HAP-1 (cell line): ENCODE measurements at regions not wholly inside any gene's neighbourhood (a gene's known extent, or its start where the extent isn't known, plus 50 kb on each side); places are given as distances from the start of the nearest gene placed in this dataset.

Experiments
- DNase-seq, 2 experiments: peaks; one replicate each; pipeline ENCODE4 v3.0.0-alpha.2; 2016 to 2020; ENCODE audit warnings: low spot score in 2 of 2
- H3K27me3 ChIP-seq: fragments of 250-450 bp; sonication (Bioruptor Pico); 2 replicates; pipeline ENCODE4 v1.5.1; 2020; ENCODE audit warnings: low read depth, mild to moderate bottlenecking, moderate library complexity
- H3K36me3 ChIP-seq: fragments of 250-450 bp; sonication (Bioruptor Pico); replicated peaks from 2 replicates; pipeline ENCODE4 v1.5.1; 2020; ENCODE audit warnings: mild to moderate bottlenecking
- H3K4me1 ChIP-seq: fragments of 250-450 bp; sonication (Bioruptor Pico); 2 replicates; pipeline ENCODE4 v1.5.1; 2020; ENCODE audit warnings: mild to moderate bottlenecking
- H3K4me3 ChIP-seq: fragments of 250-450 bp; sonication (Bioruptor Pico); 2 replicates; pipeline ENCODE4 v1.5.1; 2020; ENCODE audit warnings: mild to moderate bottlenecking, moderate library complexity
- H3K9me3 ChIP-seq: fragments of 250-450 bp; sonication (Bioruptor Pico); 2 replicates; pipeline ENCODE4 v1.5.1; 2020; ENCODE audit warnings: mild to moderate bottlenecking, moderate library complexity
- in situ Hi-C: fragments of 300-500 bp; cut with MboI; formaldehyde crosslinking; loops from 3 replicates; pipeline ENCODE4 v1.14.3; 2020; ENCODE audit warnings: low sequenced_read_pairs, inconsistent platforms, mixed read lengths

DNA sequence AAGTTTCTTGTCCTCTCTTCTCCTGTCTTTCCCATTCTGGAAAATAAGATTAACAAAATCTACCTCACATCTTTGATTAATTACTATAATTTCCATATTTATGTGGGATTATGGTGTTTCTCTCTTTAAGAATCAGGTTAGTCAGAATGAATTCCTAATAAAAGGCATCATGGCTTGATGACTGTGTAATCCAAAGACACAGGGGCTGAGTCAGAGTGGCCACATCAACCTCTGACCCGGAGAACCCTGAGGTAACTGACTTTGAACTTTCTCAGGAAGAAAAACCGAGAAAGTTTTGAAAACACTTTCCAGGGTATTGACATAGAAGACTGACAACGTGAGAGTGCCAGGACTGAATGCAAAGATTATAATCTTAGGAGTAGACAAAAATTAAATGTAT is 170.3 kb upstream of the MCTP2 start:
- in situ Hi-C loops: no loop called here
- Histone ChIP-seq H3K4me1 (no peaks in the 10 kb centered on the region), H3K36me3 (no peaks in the 10 kb centered on the region), H3K27me3 (no peaks in the 10 kb centered on the region), H3K9me3 (no peaks in the 10 kb centered on the region; the same call in 1 of the 2 replicates), H3K4me3 (no peak overlapping the region)
- DNase-seq: no peak

DNA sequence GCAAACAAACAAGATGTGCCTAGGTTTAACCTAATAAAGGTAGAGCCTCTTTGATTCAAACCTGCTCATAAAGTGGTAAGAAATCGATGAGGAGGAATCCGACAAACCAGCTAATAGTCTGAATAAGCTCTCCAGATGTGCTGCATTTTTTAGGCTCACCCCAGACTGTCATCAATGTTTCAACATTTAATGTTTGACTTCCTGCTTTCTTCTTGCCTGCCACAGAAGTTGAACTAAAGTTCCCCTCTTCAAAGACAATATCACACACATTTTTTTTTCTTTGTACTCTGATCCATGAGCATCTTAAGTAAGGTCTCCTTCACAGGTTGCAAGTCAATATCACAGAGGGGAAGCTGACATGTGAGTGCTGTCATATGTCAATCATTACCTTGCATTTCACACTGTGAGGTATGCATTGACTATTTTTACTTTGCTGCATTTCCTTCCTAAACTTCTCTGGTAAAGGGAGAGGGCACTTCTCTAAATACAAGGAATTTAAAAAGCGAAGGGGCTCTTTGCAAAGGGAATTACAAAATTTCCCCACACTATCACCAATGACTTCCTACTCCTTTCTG is 172.3 kb upstream of the MCTP2 start:
- DNase-seq: no peak
- no peaks in the 10 kb centered on the region for H3K36me3 ChIP-seq
- H3K9me3 ChIP-seq: no peaks in the 10 kb centered on the region; the same call in 1 of the 2 replicates
- no peaks in the 10 kb centered on the region for H3K4me1 ChIP-seq
- in situ Hi-C loops: no loop called here
- no peaks in the 10 kb centered on the region for H3K27me3 ChIP-seq
- H3K4me3 ChIP-seq: no peak overlapping the region

DNA sequence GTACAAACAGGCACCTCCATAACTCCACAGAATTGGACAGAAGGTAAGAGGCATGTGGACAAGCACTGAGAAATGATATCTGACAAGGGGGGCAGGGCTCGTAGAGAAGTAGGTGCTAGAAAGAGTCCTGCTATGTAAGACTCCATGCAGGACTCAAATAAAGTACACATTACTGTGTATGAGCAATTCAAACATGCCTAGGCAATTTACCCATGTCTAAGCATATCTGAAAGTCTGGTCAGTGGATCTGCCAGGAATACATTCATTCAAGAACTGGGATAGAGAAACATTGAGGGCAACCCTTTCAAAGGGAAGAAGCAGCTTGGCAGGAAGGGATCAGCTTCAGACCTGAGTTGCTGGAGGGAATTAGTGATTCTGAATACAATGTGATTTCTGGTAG is 174.1 kb upstream of the MCTP2 start:
- Histone ChIP-seq H3K27me3 (no peaks in the 10 kb centered on the region), H3K36me3 (no peaks in the 10 kb centered on the region), H3K9me3 (no peaks in the 10 kb centered on the region), H3K4me1 (no peaks in the 10 kb centered on the region), H3K4me3 (no peak overlapping the region)
- DNase-seq: no peak
- in situ Hi-C loops: no loop called here

DNA sequence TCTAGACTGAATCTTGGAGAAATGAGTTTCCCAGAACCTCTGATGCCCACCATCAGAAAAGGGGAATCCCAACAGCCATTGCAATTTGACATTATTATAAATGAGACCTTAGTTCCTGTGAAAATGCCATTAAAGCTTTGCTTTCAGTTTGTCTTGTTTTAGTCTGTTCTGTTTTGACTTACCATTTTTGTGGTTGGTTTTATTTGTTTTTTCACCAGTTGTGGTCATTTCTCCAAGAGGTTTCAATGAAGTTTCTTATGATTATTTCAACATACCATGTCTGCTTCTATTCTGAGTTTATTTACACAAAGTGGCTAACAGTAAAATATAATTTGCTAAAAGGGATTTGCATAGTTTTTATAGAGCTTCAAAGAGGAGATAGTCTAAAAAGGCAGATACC is 175.0 kb upstream of the MCTP2 start:
- H3K4me3 ChIP-seq: no peak overlapping the region
- H3K36me3 ChIP-seq: no peaks in the 10 kb centered on the region
- no peak for DNase-seq
- H3K9me3 ChIP-seq: no peaks in the 10 kb centered on the region
- in situ Hi-C loops: no loop called here
- H3K4me1 ChIP-seq: no peaks in the 10 kb centered on the region
- no peaks in the 10 kb centered on the region for H3K27me3 ChIP-seq

DNA sequence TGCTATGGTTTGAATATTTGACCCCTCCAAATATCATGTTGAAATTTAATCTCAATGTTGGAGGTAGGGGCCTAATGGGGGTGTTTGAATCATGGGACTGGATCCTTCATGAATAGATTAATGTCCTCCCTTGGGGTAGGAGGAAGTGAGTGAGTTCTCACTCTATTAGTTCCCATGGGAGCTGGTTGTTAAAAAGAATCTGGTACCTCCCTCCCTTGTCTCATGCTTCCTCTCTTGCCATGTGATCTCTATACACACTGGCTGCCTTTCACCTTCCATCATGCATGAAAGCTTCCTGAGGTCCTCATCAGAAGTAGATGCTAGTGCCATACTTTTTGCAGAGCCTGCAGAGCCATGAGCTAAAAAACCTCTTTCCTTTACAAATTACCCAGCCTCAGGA is 177.7 kb upstream of the MCTP2 start:
- Histone ChIP-seq H3K4me1 (no peaks in the 10 kb centered on the region), H3K27me3 (no peaks in the 10 kb centered on the region), H3K9me3 (no peaks in the 10 kb centered on the region), H3K4me3 (no peak overlapping the region), H3K36me3 (no peaks in the 10 kb centered on the region)
- in situ Hi-C loops: no loop called here
- DNase-seq: no peak

DNA sequence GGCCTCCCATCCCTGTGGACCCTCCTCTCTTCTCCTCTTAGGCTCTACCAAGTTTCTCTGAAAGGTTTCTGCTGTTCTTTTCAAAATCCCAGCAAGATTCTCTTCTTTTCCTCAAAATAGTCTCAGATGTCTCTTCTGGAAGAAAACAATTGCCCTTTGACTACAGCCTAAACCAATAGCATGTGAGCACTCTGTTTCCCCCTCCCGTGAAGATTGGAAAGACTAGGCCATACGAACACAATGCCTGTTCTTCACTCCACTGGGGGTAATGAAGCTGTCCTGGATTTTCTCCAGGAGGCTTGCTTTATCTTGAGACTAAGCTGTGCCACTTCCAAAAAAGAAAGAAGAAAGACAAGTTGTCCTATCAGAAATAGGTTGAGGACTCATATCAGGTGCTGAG is 178.7 kb upstream of the MCTP2 start:
- no peaks in the 10 kb centered on the region for H3K4me1 ChIP-seq
- no peaks in the 10 kb centered on the region for H3K9me3 ChIP-seq
- in situ Hi-C loops: no loop called here
- H3K27me3 ChIP-seq: no peaks in the 10 kb centered on the region
- no peak for DNase-seq
- H3K4me3 ChIP-seq: no peak overlapping the region
- no peaks in the 10 kb centered on the region for H3K36me3 ChIP-seq

DNA sequence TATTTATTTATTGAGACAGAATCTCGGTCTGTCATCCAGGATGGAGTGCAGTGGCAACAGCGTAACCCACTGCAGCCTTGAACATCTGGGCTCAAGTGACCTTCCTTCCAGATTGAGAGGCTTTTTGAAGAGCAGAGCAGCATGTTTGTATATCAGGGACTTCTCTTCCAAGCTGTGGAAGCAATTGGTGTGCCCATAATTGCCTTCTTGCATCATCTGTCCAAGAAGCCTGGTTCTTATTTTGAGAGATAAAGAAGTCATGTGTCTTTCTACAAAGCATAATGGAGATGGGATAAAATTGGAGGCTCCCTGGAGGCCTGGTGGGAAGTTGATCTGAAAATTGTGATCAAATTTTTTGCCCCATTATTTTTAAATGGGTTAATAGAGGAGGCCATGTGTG is 183.8 kb upstream of the MCTP2 start:
- no peaks in the 10 kb centered on the region for H3K4me1 ChIP-seq
- no peak for DNase-seq
- no peaks in the 10 kb centered on the region for H3K9me3 ChIP-seq
- no peaks in the 10 kb centered on the region for H3K27me3 ChIP-seq
- no peaks in the 10 kb centered on the region for H3K36me3 ChIP-seq
- no peak overlapping the region for H3K4me3 ChIP-seq
- in situ Hi-C loops: no loop called here

DNA sequence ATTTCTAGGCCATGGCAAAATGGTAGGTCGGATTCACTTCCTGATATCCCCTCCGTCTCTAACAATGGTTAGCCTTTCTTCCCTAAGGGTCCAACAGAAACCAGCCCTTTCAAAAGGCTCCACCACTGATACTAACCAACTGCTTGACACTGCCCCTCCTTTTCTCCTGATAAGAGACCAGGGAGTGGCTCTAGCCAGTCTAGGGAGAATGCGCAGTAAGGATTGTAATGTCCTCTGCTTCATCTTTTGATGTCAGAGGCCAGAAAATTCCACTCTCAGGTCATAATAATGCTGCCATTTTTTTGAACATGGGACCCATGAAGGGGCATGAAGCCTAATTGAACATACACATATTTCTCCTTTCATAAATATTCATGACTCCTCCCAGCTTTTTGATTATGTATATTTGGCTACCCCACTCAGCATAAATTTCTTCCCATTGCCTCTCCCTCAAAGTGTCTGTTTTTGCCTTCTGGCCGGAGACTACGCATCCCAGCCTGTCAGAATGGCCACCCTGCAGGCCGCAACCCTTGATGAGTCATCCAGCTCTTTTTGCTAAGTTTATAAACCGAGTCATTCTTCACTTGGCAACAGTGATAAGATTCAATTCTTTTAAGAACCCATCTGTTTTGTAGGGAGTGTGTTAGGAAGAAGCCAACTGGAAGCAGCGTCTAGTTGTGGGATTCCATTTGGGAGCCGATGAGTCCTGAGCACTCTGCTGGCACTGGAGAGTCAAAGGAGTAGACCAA is 189.0 kb upstream of the MCTP2 start:
- no peaks in the 10 kb centered on the region for H3K4me1 ChIP-seq
- DNase-seq: no peak
- no peaks in the 10 kb centered on the region for H3K27me3 ChIP-seq
- in situ Hi-C loops: no loop called here
- no peaks in the 10 kb centered on the region for H3K9me3 ChIP-seq
- H3K4me3 ChIP-seq: no peak overlapping the region
- no peaks in the 10 kb centered on the region for H3K36me3 ChIP-seq

DNA sequence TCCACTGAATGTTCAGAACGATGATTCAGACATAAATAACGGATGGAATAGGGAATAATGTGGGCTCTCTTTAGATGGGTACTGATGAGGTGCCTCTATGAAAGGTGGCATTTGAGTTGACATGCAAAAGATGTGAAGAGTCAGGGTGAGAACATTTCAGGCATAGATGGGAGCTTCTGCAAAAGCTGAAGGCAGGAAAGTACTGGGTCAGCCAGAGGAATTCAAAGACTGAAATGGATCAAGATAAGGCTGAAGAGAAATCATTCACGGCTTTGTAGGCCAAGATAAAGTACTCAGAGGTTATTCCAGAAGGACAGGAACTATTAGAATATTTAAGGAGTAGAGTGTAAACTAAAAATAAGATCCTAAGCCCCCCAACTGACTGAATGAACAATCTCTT is 189.6 kb upstream of the MCTP2 start:
- no peaks in the 10 kb centered on the region for H3K36me3 ChIP-seq
- no peaks in the 10 kb centered on the region for H3K9me3 ChIP-seq
- no peak for DNase-seq
- no peaks in the 10 kb centered on the region for H3K27me3 ChIP-seq
- H3K4me1 ChIP-seq: no peaks in the 10 kb centered on the region
- in situ Hi-C loops: no loop called here
- H3K4me3 ChIP-seq: no peak overlapping the region

DNA sequence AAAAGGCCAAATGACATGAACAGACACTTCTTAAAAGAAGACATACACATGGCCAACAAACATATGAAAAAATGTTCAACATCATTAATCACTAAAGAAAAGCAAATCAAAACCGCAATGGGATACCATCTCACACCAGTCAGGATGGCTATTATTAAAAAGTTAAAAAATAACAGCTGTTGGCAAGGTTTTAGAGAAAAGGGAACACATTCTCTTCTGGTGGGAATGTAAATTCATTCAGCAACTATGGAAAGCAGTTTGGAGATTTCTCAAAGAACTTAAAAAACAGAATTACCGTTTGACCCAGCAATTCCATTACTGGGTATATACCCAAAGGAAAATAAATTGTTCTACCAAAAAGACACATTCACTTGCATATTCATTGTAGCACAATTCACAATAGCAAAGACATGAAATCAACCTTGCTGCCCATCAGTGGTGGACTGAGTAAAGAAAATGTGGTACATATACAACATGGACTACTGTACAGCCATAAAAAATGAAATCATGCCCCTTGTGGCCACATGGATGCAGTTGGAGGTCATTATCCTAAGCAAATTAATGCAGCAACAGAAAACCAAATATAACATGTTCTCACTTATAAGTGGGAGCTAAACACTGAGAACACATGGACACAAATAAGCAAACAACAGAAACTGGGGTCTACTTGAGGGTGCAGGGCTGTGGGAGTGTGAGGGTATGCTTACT is 190.7 kb upstream of the MCTP2 start:
- in situ Hi-C loops: no loop called here
- Histone ChIP-seq H3K36me3 (no peaks in the 10 kb centered on the region), H3K9me3 (no peaks in the 10 kb centered on the region), H3K4me3 (no peak overlapping the region), H3K4me1 (no peaks in the 10 kb centered on the region), H3K27me3 (no peaks in the 10 kb centered on the region)
- no peak for DNase-seq

DNA sequence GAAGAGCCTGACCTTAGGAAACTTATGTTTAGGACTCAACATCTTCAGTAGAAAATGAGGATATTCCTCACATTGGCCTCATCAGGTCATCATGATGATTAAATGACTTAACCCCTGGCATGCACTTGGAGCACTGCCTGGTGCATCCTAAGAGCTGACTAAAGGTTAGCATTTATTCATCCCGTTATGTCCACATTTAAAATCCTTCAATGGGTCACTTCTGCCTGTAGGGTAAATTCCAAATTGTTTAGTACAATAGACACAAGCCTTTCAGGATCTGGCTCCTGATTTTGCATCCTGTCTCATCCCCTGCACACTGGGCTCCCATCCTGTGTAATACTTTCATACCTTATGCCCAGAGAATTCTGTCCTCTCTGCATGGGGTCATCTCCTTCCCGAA is 195.2 kb upstream of the MCTP2 start:
- in situ Hi-C loops: no loop called here
- Histone ChIP-seq H3K27me3 (no peaks in the 10 kb centered on the region), H3K9me3 (no peaks in the 10 kb centered on the region), H3K4me1 (no peaks in the 10 kb centered on the region), H3K4me3 (no peak overlapping the region), H3K36me3 (no peaks in the 10 kb centered on the region)
- DNase-seq: no peak

DNA sequence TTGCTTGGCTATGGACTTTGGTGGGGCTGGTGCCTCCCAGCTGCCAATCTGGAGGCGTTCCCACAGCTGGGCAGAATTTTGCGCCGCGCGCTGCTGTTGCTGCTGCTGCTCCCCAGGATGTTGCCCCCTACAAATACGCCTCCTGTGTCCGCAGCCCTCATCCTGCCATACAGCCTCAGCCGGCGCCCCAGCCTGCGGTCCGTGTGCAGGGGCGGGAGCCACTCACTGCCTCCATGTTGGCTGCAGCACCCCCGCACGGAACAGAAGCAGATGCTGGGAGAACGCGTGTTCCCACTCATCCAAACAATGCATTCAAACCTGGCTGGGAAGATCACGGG is 197.7 kb upstream of the MCTP2 start:
- no peaks in the 10 kb centered on the region for H3K27me3 ChIP-seq
- in situ Hi-C loops: no loop called here
- H3K36me3 ChIP-seq: no peaks in the 10 kb centered on the region
- H3K4me3 ChIP-seq: no peak overlapping the region
- no peaks in the 10 kb centered on the region for H3K4me1 ChIP-seq
- DNase-seq: no peak
- H3K9me3 ChIP-seq: no peaks in the 10 kb centered on the region

DNA sequence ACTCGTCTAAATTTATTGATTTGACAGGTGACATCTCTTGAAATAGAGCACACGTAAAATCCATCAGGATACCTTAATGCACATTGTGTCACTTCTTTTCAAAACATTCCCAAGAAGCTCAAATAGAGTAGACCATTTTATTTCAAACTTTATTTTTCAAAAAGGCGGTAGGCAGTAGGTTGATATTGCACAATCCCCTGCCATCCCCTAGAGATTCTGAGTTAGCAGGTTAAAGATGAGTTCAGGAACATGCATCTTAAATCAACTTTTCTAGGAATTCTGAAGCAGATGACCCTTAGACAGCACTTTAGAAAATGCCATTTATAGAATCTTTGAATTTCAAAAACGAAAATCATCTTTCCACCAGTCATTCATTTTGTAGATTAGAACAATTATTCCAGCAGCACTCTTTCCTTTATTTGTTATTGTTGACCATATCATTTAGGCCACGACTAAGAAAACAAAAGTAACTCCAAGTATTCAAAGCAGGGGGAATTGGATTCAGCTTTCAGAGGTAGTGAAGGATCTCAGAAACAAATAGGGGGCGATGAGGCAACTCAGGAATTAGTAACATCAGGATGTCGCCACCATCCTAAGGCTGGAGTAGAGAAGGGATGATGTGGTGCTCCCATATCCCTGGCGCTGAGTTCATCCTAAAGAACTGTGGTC is 198.2 kb upstream of the MCTP2 start:
- H3K27me3 ChIP-seq: no peaks in the 10 kb centered on the region
- H3K4me3 ChIP-seq: no peak overlapping the region
- no peaks in the 10 kb centered on the region for H3K9me3 ChIP-seq
- in situ Hi-C loops: no loop called here
- no peak for DNase-seq
- H3K4me1 ChIP-seq: no peaks in the 10 kb centered on the region
- H3K36me3 ChIP-seq: no peaks in the 10 kb centered on the region

DNA sequence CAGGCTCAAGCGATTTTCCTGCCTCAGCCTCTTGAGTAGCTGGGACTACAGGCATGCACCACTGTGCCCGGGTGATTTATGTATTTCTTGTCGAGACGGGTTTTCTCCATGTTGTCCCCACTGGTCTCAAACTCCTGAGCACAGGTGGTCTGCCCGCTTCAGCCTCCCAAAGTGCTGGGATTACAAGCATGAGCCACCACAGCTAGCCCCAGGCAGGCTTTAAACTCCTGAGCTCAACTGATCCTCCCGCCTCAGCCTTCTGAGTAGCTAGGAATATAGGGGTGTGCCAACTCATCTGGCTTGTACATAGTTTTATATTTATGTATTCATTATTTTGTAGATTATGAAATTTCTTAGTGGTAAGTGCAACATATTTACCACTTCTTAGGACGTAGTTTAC is 198.8 kb upstream of the MCTP2 start:
- no peak for DNase-seq
- no peaks in the 10 kb centered on the region for H3K4me1 ChIP-seq
- no peaks in the 10 kb centered on the region for H3K27me3 ChIP-seq
- in situ Hi-C loops: no loop called here
- no peaks in the 10 kb centered on the region for H3K36me3 ChIP-seq
- no peaks in the 10 kb centered on the region for H3K9me3 ChIP-seq
- H3K4me3 ChIP-seq: no peak overlapping the region
